Suprapubic skin (tissue), 3 donors: ENCODE measurements at regions not wholly inside any gene's neighbourhood (a gene's known extent, or its start where the extent isn't known, plus 50 kb on each side); places are given as distances from the start of the nearest gene placed in this dataset.

Experiments used
- CTCF ChIP-seq, 2 donors: fragments of 200-600 bp in 1 of 2; fragments of 450-650 bp in 1 of 2; sonication (generic) in 1 of 2; IDR thresholded peaks; one replicate each; pipeline ENCODE4 v1.5.1; 2016 to 2019; ENCODE audit warnings: antibody characterized with exemption in 2 of 2, mild to moderate bottlenecking in 1 of 2, moderate library complexity in 1 of 2
- POLR2A ChIP-seq, 2 donors: fragments of 450-650 bp; IDR thresholded peaks; one replicate each; pipeline ENCODE4 v1.6.1; 2017; ENCODE audit warnings: antibody characterized with exemption in 2 of 2, mild to moderate bottlenecking in 2 of 2, moderate library complexity in 2 of 2

- no peak for TF ChIP-seq CTCF (IDR thresholded peaks at IDR 0.05)
- TF ChIP-seq POLR2A (IDR thresholded peaks at IDR 0.05), result no peak
These were observed 166.5 kb upstream of the JARID2 start for GRCh38 chr6:15079288-15079817.
